Vagina (tissue), 2 donors: ENCODE measurements at regions not wholly inside any gene's neighbourhood (a gene's known extent, or its start where the extent isn't known, plus 50 kb on each side); places are given as distances from the start of the nearest gene placed in this dataset.
A peak's percentile ranks its signal among the peaks of the same experiment; 100 is the strongest.

Experiments used
- DNase-seq, 2 donors: peaks; one replicate each; pipeline ENCODE4 v3.0.0-alpha.2; 2017; ENCODE audit errors: extremely low spot score in 2 of 2
- H3K27ac ChIP-seq: fragments of 200-600 bp; sonication (generic); one replicate; pipeline ENCODE4 v1.5.1; 2019
- H3K27me3 ChIP-seq: fragments of 200-600 bp; sonication (generic); one replicate; pipeline ENCODE4 v1.5.1; 2019
- H3K36me3 ChIP-seq, 2 donors: fragments of 200-600 bp; sonication (generic); one replicate each; pipeline ENCODE4 v1.5.1; 2017 to 2019
- H3K4me1 ChIP-seq: fragments of 200-600 bp; sonication (generic); one replicate; pipeline ENCODE4 v1.5.1; 2019
- H3K4me3 ChIP-seq, 2 donors: fragments of 200-600 bp; sonication (generic); 1 replicate in 1 of 2; 2 replicates in 1 of 2; pipeline ENCODE4 v1.5.1; 2016 to 2019
- H3K9me3 ChIP-seq: fragments of 200-600 bp; sonication (generic); one replicate; pipeline ENCODE4 v1.5.1; 2019
- CTCF ChIP-seq, 3 experiments: fragments of 450-650 bp in 2 of 3; fragments of 200-600 bp in 1 of 3; sonication (generic) in 1 of 3; IDR thresholded peaks; one replicate each; pipeline ENCODE4 v1.5.1; 2017 to 2019; ENCODE audit warnings: antibody characterized with exemption in 3 of 3, mild to moderate bottlenecking in 2 of 3, moderate library complexity in 2 of 3
- POLR2A ChIP-seq, 2 donors: fragments of 450-650 bp; IDR thresholded peaks; one replicate each; pipeline ENCODE4 v1.6.1; 2017; ENCODE audit warnings: antibody characterized with exemption in 2 of 2, mild to moderate bottlenecking in 2 of 2, moderate library complexity in 2 of 2
- POLR2AphosphoS5 ChIP-seq, 2 donors: sonication (generic); formaldehyde crosslinking; IDR thresholded peaks; one replicate each; pipeline ENCODE4 v1.9.0; 2017; ENCODE audit warnings: antibody characterized with exemption in 2 of 2, mild to moderate bottlenecking in 2 of 2, low read depth in 1 of 2; ENCODE audit not compliant: insufficient read depth in 1 of 2
- intact Hi-C: fragments of 100-400 bp; cut with DNase I; formaldehyde crosslinking; loops from one replicate; pipeline ENCODE4 v1.15.1; 2023

- Histone ChIP-seq H3K9me3 (no peaks in the 10 kb centered on the region), H3K4me1 (peaks cover 12% of the 10 kb centered on the region), H3K27ac (no peak overlapping the region), H3K36me3 (no peaks in the 10 kb centered on the region), H3K27me3 (peaks cover 14% of the 10 kb centered on the region), H3K4me3 (no peak overlapping the region)
- TF ChIP-seq POLR2A (IDR thresholded peaks at IDR 0.05) (no peak), POLR2AphosphoS5 (IDR thresholded peaks at IDR 0.05; ENCODE audit: insufficient read depth in 1 of 2, low read depth in 1 of 2) (no peak), CTCF (IDR thresholded peaks at IDR 0.05) (no peak)
- DNase-seq, result peak; percentile 40 to 47
- intact Hi-C loops, result no loop called here
Measured at GRCh38 chr5:176747670-176748072, 62.7 kb upstream of the UNC5A start.

GRCh38 chr5:176748073-176748966 lies 62.0 kb upstream of the UNC5A start:
- H3K4me3 ChIP-seq, result no peak overlapping the region
- no peaks in the 10 kb centered on the region for H3K9me3 ChIP-seq
- no peak overlapping the region for H3K27ac ChIP-seq
- H3K27me3 ChIP-seq, result peaks cover 10% of the 10 kb centered on the region
- H3K4me1 ChIP-seq, result peaks cover 10% of the 10 kb centered on the region
- intact Hi-C loops, result no loop called here
- peak; percentile 44 to 94 for DNase-seq
- H3K36me3 ChIP-seq, result no peaks in the 10 kb centered on the region
- TF ChIP-seq POLR2AphosphoS5 (IDR thresholded peaks at IDR 0.05; ENCODE audit: insufficient read depth in 1 of 2, low read depth in 1 of 2) (no peak), CTCF (IDR thresholded peaks at IDR 0.05) (no peak), POLR2A (IDR thresholded peaks at IDR 0.05) (no peak)

- Histone ChIP-seq H3K4me3 (no peak overlapping the region), H3K27me3 (peaks cover 6% of the 10 kb centered on the region), H3K27ac (no peak overlapping the region), H3K9me3 (no peaks in the 10 kb centered on the region), H3K4me1 (peaks cover under 1% of the 10 kb centered on the region), H3K36me3 (no peaks in the 10 kb centered on the region)
- peak; percentile 49 to 84 for DNase-seq
- TF ChIP-seq POLR2AphosphoS5 (IDR thresholded peaks at IDR 0.05; ENCODE audit: insufficient read depth in 1 of 2, low read depth in 1 of 2) (no peak), POLR2A (IDR thresholded peaks at IDR 0.05) (no peak), CTCF (IDR thresholded peaks at IDR 0.05) (no peak)
- intact Hi-C loops, result no loop called here
Measured at GRCh38 chr5:176748967-176749935, 61.1 kb upstream of the UNC5A start.

- TF ChIP-seq POLR2AphosphoS5 (IDR thresholded peaks at IDR 0.05; ENCODE audit: insufficient read depth in 1 of 2, low read depth in 1 of 2) (no peak), POLR2A (IDR thresholded peaks at IDR 0.05) (no peak), CTCF (IDR thresholded peaks at IDR 0.05) (no peak)
- Histone ChIP-seq H3K27me3 (peaks cover 6% of the 10 kb centered on the region), H3K4me3 (no peak overlapping the region), H3K36me3 (no peaks in the 10 kb centered on the region), H3K9me3 (no peaks in the 10 kb centered on the region), H3K4me1 (no peaks in the 10 kb centered on the region), H3K27ac (no peak overlapping the region)
- peak; percentile 25 to 31 for DNase-seq
- intact Hi-C loops, result no loop called here
Measured at GRCh38 chr5:176750144-176750543, 60.2 kb upstream of the UNC5A start.
